ENCODE measurements at regions not wholly inside any gene's neighbourhood (a gene's known extent, or its start where the extent isn't known, plus 50 kb on each side); places are given as distances from the start of the nearest gene placed in this dataset.

GRCh38 chr9:107112707-107113243 lies 170.3 kb upstream of the RAD23B start:
- DNase-seq (ENCODE audit: extremely low spot score, insufficient read length, low read depth) (no peak), FAIRE-seq (peak; percentile 73)

GRCh38 chr9:107118863-107119624 lies 164.0 kb upstream of the RAD23B start:
- no peak for DNase-seq (ENCODE audit: extremely low spot score, insufficient read length, low read depth)
- no peak for FAIRE-seq

GRCh38 chr9:107119735-107120134 lies 163.3 kb upstream of the RAD23B start:
- FAIRE-seq (no peak), DNase-seq (ENCODE audit: extremely low spot score, insufficient read length, low read depth) (no peak)

- FAIRE-seq (no peak), DNase-seq (ENCODE audit: extremely low spot score, insufficient read length, low read depth) (no peak)
Observed at GRCh38 chr9:107123389-107123788, 159.7 kb upstream of the RAD23B start.

- no peak for FAIRE-seq
- DNase-seq (ENCODE audit: extremely low spot score, insufficient read length, low read depth) = no peak
Observed at GRCh38 chr9:107127608-107128007, 155.5 kb upstream of the RAD23B start.

- DNase-seq (ENCODE audit: extremely low spot score, insufficient read length, low read depth) = no peak
- no peak for FAIRE-seq
Observed at GRCh38 chr9:107131108-107131799, 151.8 kb upstream of the RAD23B start.

- FAIRE-seq (no peak), DNase-seq (ENCODE audit: extremely low spot score, insufficient read length, low read depth) (no peak)
Observed at GRCh38 chr9:107136296-107136695, 146.8 kb upstream of the RAD23B start.

- FAIRE-seq (peak; percentile 68), DNase-seq (ENCODE audit: extremely low spot score, insufficient read length, low read depth) (peak; percentile 9)
Observed at GRCh38 chr9:107137495-107138202, 145.4 kb upstream of the RAD23B start.

GRCh38 chr9:107138261-107138992 lies 144.7 kb upstream of the RAD23B start:
- FAIRE-seq (no peak), DNase-seq (ENCODE audit: extremely low spot score, insufficient read length, low read depth) (no peak)

GRCh38 chr9:107141967-107142366 lies 141.1 kb upstream of the RAD23B start:
- DNase-seq (ENCODE audit: extremely low spot score, insufficient read length, low read depth) (no peak), FAIRE-seq (no peak)

- FAIRE-seq (no peak), DNase-seq (ENCODE audit: extremely low spot score, insufficient read length, low read depth) (no peak)
Observed at GRCh38 chr9:107142430-107142829, 140.6 kb upstream of the RAD23B start.

GRCh38 chr9:107142896-107143603 lies 140.0 kb upstream of the RAD23B start:
- FAIRE-seq = no peak
- DNase-seq (ENCODE audit: extremely low spot score, insufficient read length, low read depth) = no peak

- DNase-seq (ENCODE audit: extremely low spot score, insufficient read length, low read depth) (no peak), FAIRE-seq (no peak)
Observed at GRCh38 chr9:107144475-107144874, 138.6 kb upstream of the RAD23B start.

GRCh38 chr9:107147134-107147533 lies 135.9 kb upstream of the RAD23B start:
- DNase-seq (ENCODE audit: extremely low spot score, insufficient read length, low read depth) (no peak), FAIRE-seq (no peak)

GRCh38 chr9:107148216-107148615 lies 134.9 kb upstream of the RAD23B start:
- DNase-seq (ENCODE audit: extremely low spot score, insufficient read length, low read depth) (no peak), FAIRE-seq (no peak)

GRCh38 chr9:107149756-107150155 lies 133.3 kb upstream of the RAD23B start:
- FAIRE-seq = no peak
- DNase-seq (ENCODE audit: extremely low spot score, insufficient read length, low read depth) = no peak

GRCh38 chr9:107153336-107153735 lies 129.7 kb upstream of the RAD23B start:
- no peak for DNase-seq (ENCODE audit: extremely low spot score, insufficient read length, low read depth)
- FAIRE-seq = no peak

GRCh38 chr9:107154291-107154690 lies 128.8 kb upstream of the RAD23B start:
- DNase-seq (ENCODE audit: extremely low spot score, insufficient read length, low read depth) (no peak), FAIRE-seq (no peak)

- FAIRE-seq (no peak), DNase-seq (ENCODE audit: extremely low spot score, insufficient read length, low read depth) (no peak)
Observed at GRCh38 chr9:107154766-107155165, 128.3 kb upstream of the RAD23B start.

Measured in GM18507 (cell line).